PC-9 (cell line): ENCODE measurements at regions not wholly inside any gene's neighbourhood (a gene's known extent, or its start where the extent isn't known, plus 50 kb on each side); places are given as distances from the start of the nearest gene placed in this dataset.

Source experiments
- BruUV-seq: library from RNA; stranded (reverse); fragments of 400-500 nt; replicated peaks from 2 replicates; lab custom pipeline; 2021; lab: Mats Ljungman, UMichigan
- CTCF ChIA-PET: fragments of 300-600 bp; sonication (Branson Sonifier 250); formaldehyde crosslinking; loops from one replicate; lab custom pipeline; 2022; ENCODE audit warnings: antibody characterized with exemption; lab: Charles Lee
- POLR2A ChIA-PET: fragments of 300-600 bp; sonication (Branson Sonifier 250); formaldehyde crosslinking; loops from one replicate; lab custom pipeline; 2022; ENCODE audit warnings: antibody characterized with exemption; ENCODE audit not compliant: unreplicated experiment; lab: Charles Lee
- DNase-seq, 2 experiments: peaks; one replicate each; pipeline versions ENCODE4 v3.0.0 to v3.0.0-alpha.2; 2015 to 2022; ENCODE audit warnings: mixed read lengths in 1 of 2
- H2AFZ ChIP-seq: fragments of 200-600 bp; sonication (generic); 2 replicates; pipeline ENCODE4 v1.8.1; 2017; ENCODE audit warnings: antibody characterized with exemption
- H3F3A ChIP-seq: fragments of 200-600 bp; sonication (generic); 2 replicates; pipeline ENCODE4 v1.8.1; 2017; ENCODE audit warnings: antibody characterized with exemption, mild to moderate bottlenecking, low read depth; ENCODE audit not compliant: insufficient read depth
- H3K27ac ChIP-seq: fragments of 200-600 bp; sonication (generic); 2 replicates; pipeline ENCODE4 v1.6.1; 2016; ENCODE audit warnings: mixed run types
- H3K27me3 ChIP-seq: fragments of 200-600 bp; sonication (generic); 2 replicates; pipeline ENCODE4 v1.6.1; 2016; ENCODE audit warnings: low read depth, mixed run types; ENCODE audit not compliant: insufficient read depth
- H3K36me3 ChIP-seq: fragments of 200-600 bp; sonication (generic); 2 replicates; pipeline ENCODE4 v1.6.1; 2016; ENCODE audit warnings: low read depth, mixed run types
- H3K4me1 ChIP-seq: fragments of 200-600 bp; sonication (generic); replicated peaks from 2 replicates; pipeline ENCODE4 v1.6.1; 2016; ENCODE audit warnings: mixed run types; ENCODE audit not compliant: insufficient read depth
- H3K4me2 ChIP-seq: fragments of 200-600 bp; sonication (generic); 2 replicates; pipeline ENCODE4 v1.6.1; 2017; ENCODE audit warnings: mixed run types
- H3K4me3 ChIP-seq: fragments of 200-600 bp; sonication (generic); 2 replicates; pipeline ENCODE4 v1.6.1; 2016; ENCODE audit warnings: mixed run types
- H3K79me2 ChIP-seq: fragments of 200-600 bp; sonication (generic); 2 replicates; pipeline ENCODE4 v1.6.1; 2017; ENCODE audit warnings: low read depth, mixed run types
- H3K9me2 ChIP-seq: fragments of 200-600 bp; sonication (generic); 2 replicates; pipeline ENCODE4 v1.8.1; 2017; ENCODE audit warnings: mild to moderate bottlenecking; ENCODE audit not compliant: insufficient read depth
- H3K9me3 ChIP-seq: fragments of 200-600 bp; sonication (generic); 2 replicates; pipeline ENCODE4 v1.8.1; 2016; ENCODE audit warnings: low read depth; ENCODE audit not compliant: insufficient read depth
- H4K20me1 ChIP-seq: fragments of 200-600 bp; sonication (generic); 2 replicates; pipeline ENCODE4 v1.8.1; 2017; ENCODE audit not compliant: insufficient read depth
- CTCF ChIP-seq: fragments of 200-600 bp; sonication (generic); conservative IDR thresholded peaks from 2 replicates; pipeline ENCODE4 v1.6.1; 2017; ENCODE audit warnings: mixed run types, antibody characterized with exemption, mild to moderate bottlenecking, moderate library complexity
- EZH2 ChIP-seq: fragments of 200-600 bp; sonication (generic); IDR thresholded peaks from 2 replicates; pipeline ENCODE4 v1.8.0; 2017; ENCODE audit warnings: antibody characterized with exemption, low read depth
- intact Hi-C: fragments of 100-400 bp; cut with micrococcal nuclease; formaldehyde crosslinking; loops from one replicate; pipeline ENCODE4 v1.10.0; 2022; ENCODE audit not compliant: unreplicated experiment

GRCh38 chr2:210912779-210913178, 356.4 kb downstream of the CPS1 start:
- DNase-seq: no peak
- Histone ChIP-seq H3K4me1 (no peaks in the 10 kb centered on the region), H3K27me3 (no peaks in the 10 kb centered on the region), H3K4me3 (no peak overlapping the region), H3F3A (no peaks in the 10 kb centered on the region), H2AFZ (no peak overlapping the region), H3K4me2 (no peak overlapping the region), H3K36me3 (no peaks in the 10 kb centered on the region), H4K20me1 (no peaks in the 10 kb centered on the region), H3K9me2 (no peaks in the 10 kb centered on the region), H3K27ac (no peak overlapping the region), H3K9me3 (no peaks in the 10 kb centered on the region), H3K79me2 (no peaks in the 10 kb centered on the region)
- POLR2A ChIA-PET: no interaction called here
- TF ChIP-seq CTCF (no peak), EZH2 (no peak)
- CTCF ChIA-PET: no interaction called here
- BruUV-seq: no TSS peak
- intact Hi-C loops: no loop called here

- no TSS peak for BruUV-seq
- CTCF ChIA-PET: no interaction called here
- H4K20me1 ChIP-seq: no peaks in the 10 kb centered on the region
- no peaks in the 10 kb centered on the region for H3K4me1 ChIP-seq
- TF ChIP-seq EZH2 (no peak), CTCF (no peak)
- H3K4me3 ChIP-seq: no peak overlapping the region
- no peaks in the 10 kb centered on the region for H3F3A ChIP-seq
- H2AFZ ChIP-seq: no peak overlapping the region
- no peak for DNase-seq
- H3K9me3 ChIP-seq: no peaks in the 10 kb centered on the region
- H3K27ac ChIP-seq: no peak overlapping the region
- H3K9me2 ChIP-seq: no peaks in the 10 kb centered on the region
- no peaks in the 10 kb centered on the region for H3K36me3 ChIP-seq
- intact Hi-C loops: no loop called here
- POLR2A ChIA-PET: no interaction called here
- no peaks in the 10 kb centered on the region for H3K27me3 ChIP-seq
- H3K4me2 ChIP-seq: no peak overlapping the region
- H3K79me2 ChIP-seq: no peaks in the 10 kb centered on the region
Observed at GRCh38 chr2:210913461-210913860, 357.1 kb downstream of the CPS1 start.

- Histone ChIP-seq H3K27ac (no peak overlapping the region), H3K9me2 (no peaks in the 10 kb centered on the region), H3K27me3 (no peaks in the 10 kb centered on the region), H3K36me3 (no peaks in the 10 kb centered on the region), H3K4me3 (no peak overlapping the region), H3F3A (no peaks in the 10 kb centered on the region), H2AFZ (no peak overlapping the region), H3K79me2 (no peaks in the 10 kb centered on the region), H3K4me1 (no peaks in the 10 kb centered on the region), H3K4me2 (no peak overlapping the region), H3K9me3 (no peaks in the 10 kb centered on the region), H4K20me1 (no peaks in the 10 kb centered on the region)
- TF ChIP-seq CTCF (no peak), EZH2 (no peak)
- ChIA-PET CTCF (no interaction called here), POLR2A (no interaction called here)
- no TSS peak for BruUV-seq
- no peak for DNase-seq
- intact Hi-C loops: no loop called here
Observed at GRCh38 chr2:210915912-210916311, 359.5 kb downstream of the CPS1 start.
